H1 (cell line): ENCODE measurements at regions not wholly inside any gene's neighbourhood (a gene's known extent, or its start where the extent isn't known, plus 50 kb on each side); places are given as distances from the start of the nearest gene placed in this dataset.
"Not testable (repeated sequence)": the region's sequence is repeated elsewhere in the genome, so short reads cannot be mapped to it uniquely, and the experiment has no call there.

Source experiments
- CTCF ChIA-PET: fragments of 300-600 bp; sonication (Branson Sonifier 250); formaldehyde crosslinking; loops from one replicate; lab custom pipeline; 2021; ENCODE audit not compliant: partially characterized antibody; lab: Charles Lee
- POLR2A ChIA-PET: fragments of 300-600 bp; sonication (Branson Sonifier 250); formaldehyde crosslinking; loops from one replicate; lab custom pipeline; 2021; ENCODE audit warnings: inconsistent platforms; ENCODE audit not compliant: partially characterized antibody; lab: Charles Lee
- DNase-seq, 2 experiments: peaks; one replicate each; pipeline versions ENCODE4 v3.0.0 to v3.0.0-alpha.2; 2010 to 2022; ENCODE audit warnings: low spot score in 2 of 2, low read depth in 1 of 2, mixed read lengths in 1 of 2
- FAIRE-seq: peaks from 2 replicates; lab custom pipeline; 2011; peaks lifted over from hg19 to GRCh38; lab: Jason Lieb, UNC
- H2AFZ ChIP-seq: 2 replicates; pipeline ENCODE4 v1.8.1; 2012; ENCODE audit warnings: low read length, inconsistent platforms
- H2AK5ac ChIP-seq: 2 replicates; pipeline ENCODE4 v1.6.1; 2013; ENCODE audit warnings: low read depth, low read length
- H2BK120ac ChIP-seq: replicated peaks from 2 replicates; pipeline ENCODE3; 2013; ENCODE audit warnings: low read depth, low read length, inconsistent platforms
- H2BK12ac ChIP-seq: 2 replicates; pipeline ENCODE4 v1.6.1; 2013; ENCODE audit warnings: low read depth, low read length
- H2BK15ac ChIP-seq: 2 replicates; pipeline ENCODE4 v1.6.1; 2013; ENCODE audit warnings: low read length
- H2BK20ac ChIP-seq: 2 replicates; pipeline ENCODE4 v1.6.1; 2013; ENCODE audit warnings: low read length
- H2BK5ac ChIP-seq: 2 replicates; pipeline ENCODE4 v1.6.1; 2013; ENCODE audit warnings: low read depth, low read length
- H3K14ac ChIP-seq: 2 replicates; pipeline ENCODE4 v1.6.1; 2013; ENCODE audit warnings: inconsistent platforms; ENCODE audit not compliant: insufficient read length
- H3K18ac ChIP-seq: 2 replicates; pipeline ENCODE4 v1.6.1; 2013; ENCODE audit warnings: low read length; ENCODE audit errors: extremely low read depth
- H3K23ac ChIP-seq: 2 replicates; pipeline ENCODE4 v1.6.1; 2013; ENCODE audit warnings: inconsistent platforms; ENCODE audit not compliant: insufficient read length
- H3K23me2 ChIP-seq: 2 replicates; pipeline ENCODE4 v1.6.1; 2013; ENCODE audit warnings: low read depth, low read length
- H3K27ac ChIP-seq: 2 replicates; pipeline ENCODE4 v1.6.1; 2011; ENCODE audit warnings: low read depth, low read length, inconsistent platforms
- H3K27me3 ChIP-seq, 4 experiments: replicated peaks in 1 of 4; 1 replicate in 1 of 4; 2 replicates in 3 of 4; pipeline versions ENCODE4 v1.6.1 to v1.8.1; 2011 to 2013; ENCODE audit warnings: low read length in 3 of 4, mild to moderate bottlenecking in 3 of 4, inconsistent platforms in 2 of 4, mixed read lengths in 2 of 4, moderate library complexity in 1 of 4; ENCODE audit not compliant: control insufficient read depth in 3 of 4, insufficient read depth in 3 of 4; ENCODE audit errors: extremely low read depth in 1 of 4
- H3K36me3 ChIP-seq, 4 experiments: 2 replicates each; pipeline versions ENCODE4 v1.6.1 to v1.8.1; 2011 to 2013; ENCODE audit warnings: mild to moderate bottlenecking in 4 of 4, low read length in 3 of 4, moderate library complexity in 2 of 4, control low read depth in 1 of 4, inconsistent platforms in 1 of 4; ENCODE audit not compliant: insufficient read depth in 4 of 4, control insufficient read depth in 2 of 4
- H3K4ac ChIP-seq: replicated peaks from 2 replicates; pipeline ENCODE3; 2013; ENCODE audit warnings: low read length, low read depth, mixed read lengths, inconsistent platforms; ENCODE audit not compliant: insufficient read length
- H3K4me1 ChIP-seq, 4 experiments: replicated peaks in 1 of 4; 1 replicate in 1 of 4; 2 replicates in 3 of 4; pipeline versions ENCODE4 v1.6.1 to v1.8.1; 2011 to 2013; ENCODE audit warnings: low read length in 3 of 4, inconsistent platforms in 2 of 4, mixed read lengths in 1 of 4; ENCODE audit not compliant: insufficient read depth in 4 of 4, control insufficient read depth in 3 of 4
- H3K4me2 ChIP-seq, 2 experiments: 2 replicates each; pipeline versions ENCODE4 v1.6.1 to v1.8.1; 2011 to 2013; ENCODE audit warnings: low read depth in 2 of 2, low read length in 2 of 2, control low read depth in 1 of 2, inconsistent platforms in 1 of 2, mild to moderate bottlenecking in 1 of 2; ENCODE audit not compliant: insufficient read depth in 1 of 2
- H3K4me3 ChIP-seq, 4 experiments: fragments of 200-600, 300-600 bp in 1 of 4; sonication (generic), shearing (Covaris generic), sonication (Bioruptor Twin) in 1 of 4; 2 replicates each; pipeline versions ENCODE4 v1.5.1 to v1.8.1; 2011 to 2016; ENCODE audit warnings: low read length in 4 of 4, low read depth in 3 of 4, control low read depth in 2 of 4, inconsistent platforms in 2 of 4, mild to moderate bottlenecking in 2 of 4, mixed read lengths in 1 of 4, moderate library complexity in 1 of 4; ENCODE audit not compliant: insufficient read depth in 2 of 4; ENCODE audit errors: extremely low read depth in 1 of 4
- H3K56ac ChIP-seq: replicated peaks from 2 replicates; pipeline ENCODE3; 2013; ENCODE audit warnings: low read depth, mild to moderate bottlenecking, mixed read lengths, low read length, inconsistent platforms; ENCODE audit not compliant: insufficient read length
- H3K79me1 ChIP-seq: 2 replicates; pipeline ENCODE4 v1.6.1; 2013; ENCODE audit warnings: low read depth, low read length, control low read depth
- H3K79me2 ChIP-seq, 2 experiments: 2 replicates each; pipeline versions ENCODE4 v1.6.1 to v1.8.1; 2012 to 2013; ENCODE audit warnings: low read length in 2 of 2, mild to moderate bottlenecking in 2 of 2, inconsistent platforms in 1 of 2; ENCODE audit not compliant: insufficient read depth in 2 of 2, control insufficient read depth in 1 of 2
- H3K9ac ChIP-seq, 4 experiments: replicated peaks in 1 of 4; 1 replicate in 1 of 4; 2 replicates in 3 of 4; pipeline versions ENCODE4 v1.6.1 to v1.8.1; 2011 to 2013; ENCODE audit warnings: low read depth in 3 of 4, low read length in 3 of 4, control low read depth in 2 of 4, mild to moderate bottlenecking in 2 of 4, moderate library complexity in 2 of 4, inconsistent platforms in 1 of 4; ENCODE audit errors: extremely low read depth in 1 of 4
- H3K9me3 ChIP-seq, 2 experiments: 2 replicates each; pipeline versions ENCODE4 v1.6.1 to v1.8.1; 2012 to 2013; ENCODE audit warnings: mild to moderate bottlenecking in 2 of 2, moderate library complexity in 2 of 2, control low read depth in 1 of 2, inconsistent platforms in 1 of 2, low read depth in 1 of 2, low read length in 1 of 2, mixed read lengths in 1 of 2; ENCODE audit not compliant: insufficient read depth in 2 of 2
- H4K20me1 ChIP-seq, 2 experiments: replicated peaks in 1 of 2; 2 replicates each; pipeline versions ENCODE3 to v1.8.1; 2011 to 2013; ENCODE audit warnings: inconsistent platforms in 2 of 2, low read length in 2 of 2, mild to moderate bottlenecking in 1 of 2; ENCODE audit not compliant: insufficient read depth in 2 of 2, control insufficient read depth in 1 of 2
- H4K5ac ChIP-seq: 2 replicates; pipeline ENCODE4 v1.6.1; 2013; ENCODE audit warnings: low read length, low read depth, mixed read lengths, inconsistent platforms; ENCODE audit not compliant: insufficient read length
- H4K8ac ChIP-seq: 2 replicates; pipeline ENCODE4 v1.8.0; 2013; ENCODE audit warnings: mild to moderate bottlenecking, moderate library complexity, low read length, inconsistent platforms; ENCODE audit not compliant: insufficient read depth; ENCODE audit errors: extremely low read depth
- H4K91ac ChIP-seq: replicated peaks from 2 replicates; pipeline ENCODE3; 2013; ENCODE audit warnings: low read length, mixed read lengths, inconsistent platforms; ENCODE audit not compliant: insufficient read length
- WGBS, 2 experiments: shearing (Covaris generic) in 1 of 2; methylation state at CpG; one replicate each; pipeline versions ENCODE4 v1.1.6 to v1.1.7; 2013 to 2015; ENCODE audit warnings: low lambda C conversion rate in 2 of 2, mixed read lengths in 2 of 2, inconsistent platforms in 1 of 2, low coverage in 1 of 2, missing lambda C conversion rate in 1 of 2; ENCODE audit not compliant: insufficient replicate concordance in 2 of 2, insufficient coverage in 1 of 2, insufficient read length in 1 of 2; ENCODE audit errors: extremely low coverage in 1 of 2, missing lambda C conversion rate in 1 of 2; 5-methylcytosine and 5-hydroxymethylcytosine counted together

- H2BK12ac ChIP-seq, H3K4me1 ChIP-seq, H3K27me3 ChIP-seq, H3K4me2 ChIP-seq, H2BK120ac ChIP-seq, H4K5ac ChIP-seq, H4K20me1 ChIP-seq, H4K8ac ChIP-seq, H3K9me3 ChIP-seq, H3K23ac ChIP-seq, DNase-seq, H3K4ac ChIP-seq, H3K36me3 ChIP-seq, H3K9ac ChIP-seq, H3K56ac ChIP-seq, H3K79me2 ChIP-seq, H3K14ac ChIP-seq, H2BK15ac ChIP-seq, H2AFZ ChIP-seq, FAIRE-seq, H3K23me2 ChIP-seq, H4K91ac ChIP-seq, POLR2A ChIA-PET, H2BK5ac ChIP-seq, H3K18ac ChIP-seq, H3K79me1 ChIP-seq, H3K27ac ChIP-seq, H3K4me3 ChIP-seq, H2AK5ac ChIP-seq, H2BK20ac ChIP-seq: not testable (repeated sequence)
- CTCF ChIA-PET, result interaction anchor here (0.6 to 3.2 kb wide), 13 partner anchors 14 to 1008 kb away, joined by 3 to 14 read pairs (median 4); no protein-coding TSS in a partner anchor
- 90% methylated on average over 7 of the region's 7 CpGs; no CpG with 5 or more reads in 1 of the 2 experiments for WGBS, 2 experiments
Observed at GRCh38 chr19:28545397-28545796, 667.6 kb downstream of the UQCRFS1 start.
